ENCODE measurements at regions not wholly inside any gene's neighbourhood (a gene's known extent, or its start where the extent isn't known, plus 50 kb on each side); places are given as distances from the start of the nearest gene placed in this dataset.

GRCh38 chr17:70922268-70922667, 752.9 kb downstream of the KCNJ2 start:
- no peak for TF ChIP-seq CTCF (conservative IDR thresholded peaks at IDR 0.05)
- no peak for TF ChIP-seq EZH2 (IDR thresholded peaks at IDR 0.05; ENCODE audit: low read depth)

Measured in PC-9 (cell line).